GM23338 (cell line): ENCODE measurements at regions not wholly inside any gene's neighbourhood (a gene's known extent, or its start where the extent isn't known, plus 50 kb on each side); places are given as distances from the start of the nearest gene placed in this dataset.

Experiments used
- ATAC-seq: fragments of 200-7000 bp; cut with Tn5 transposase; 3 replicates; pipeline ENCODE4 v1.9.1; 2020
- DNase-seq: peaks from one replicate; pipeline ENCODE4 v3.0.0-alpha.2; 2015; ENCODE audit warnings: low spot score
- H2AFZ ChIP-seq: fragments of 200-600 bp; sonication (generic); 2 replicates; pipeline ENCODE4 v1.8.0; 2016; ENCODE audit warnings: antibody characterized with exemption, mild to moderate bottlenecking, moderate library complexity
- H3F3A ChIP-seq: fragments of 200-600 bp; sonication (generic); replicated peaks from 2 replicates; pipeline ENCODE4 v1.8.0; 2017; ENCODE audit warnings: antibody characterized with exemption, mixed run types, low read depth
- H3K27ac ChIP-seq: fragments of 200-600 bp; sonication (generic); 2 replicates; pipeline ENCODE4 v1.6.1; 2016; ENCODE audit warnings: low read depth
- H3K27me3 ChIP-seq: fragments of 200-600 bp; sonication (generic); 2 replicates; pipeline ENCODE4 v1.8.0; 2016; ENCODE audit warnings: mild to moderate bottlenecking, mixed run types, moderate library complexity; ENCODE audit not compliant: insufficient read depth
- H3K36me3 ChIP-seq: fragments of 200-600 bp; sonication (generic); 2 replicates; pipeline ENCODE4 v1.8.0; 2016; ENCODE audit warnings: mild to moderate bottlenecking; ENCODE audit not compliant: insufficient read depth
- H3K4me1 ChIP-seq: fragments of 200-600 bp; sonication (generic); 2 replicates; pipeline ENCODE4 v1.8.0; 2016; ENCODE audit warnings: mild to moderate bottlenecking, moderate library complexity; ENCODE audit not compliant: insufficient read depth
- H3K4me2 ChIP-seq: fragments of 200-600 bp; sonication (generic); 2 replicates; pipeline ENCODE4 v1.7.1; 2017; ENCODE audit warnings: mixed run types
- H3K4me3 ChIP-seq: fragments of 200-600 bp; sonication (generic); 2 replicates; pipeline ENCODE4 v1.6.1; 2016; ENCODE audit warnings: mixed run types
- H3K79me2 ChIP-seq: fragments of 200-600 bp; sonication (generic); replicated peaks from 2 replicates; pipeline ENCODE4 v1.8.0; 2017; ENCODE audit warnings: mild to moderate bottlenecking; ENCODE audit not compliant: insufficient read depth
- H3K9me2 ChIP-seq: fragments of 200-600 bp; sonication (generic); 2 replicates; pipeline ENCODE4 v1.8.0; 2017; ENCODE audit not compliant: insufficient read depth
- H4K20me1 ChIP-seq: fragments of 200-600 bp; sonication (generic); replicated peaks from 2 replicates; pipeline ENCODE4 v1.8.0; 2017; ENCODE audit warnings: mild to moderate bottlenecking; ENCODE audit not compliant: insufficient read depth
- H3K27ac Mint-ChIP-seq: 2 replicates; pipeline ENCODE4 v1.8.0; 2020; ENCODE audit warnings: inconsistent platforms, mild to moderate bottlenecking, moderate library complexity, mixed read lengths
- H3K27me3 Mint-ChIP-seq: 3 replicates; pipeline ENCODE4 v1.8.0; 2022; ENCODE audit warnings: low read depth, mild to moderate bottlenecking, moderate library complexity, mixed read lengths, inconsistent platforms; ENCODE audit not compliant: insufficient read depth, poor library complexity
- H3K36me3 Mint-ChIP-seq: 3 replicates; pipeline ENCODE4 v1.8.0; 2021; ENCODE audit warnings: low read depth, mild to moderate bottlenecking, inconsistent platforms, moderate library complexity, mixed read lengths
- H3K4me1 Mint-ChIP-seq: 3 replicates; pipeline ENCODE4 v1.8.0; 2020; ENCODE audit warnings: mild to moderate bottlenecking, inconsistent platforms, mixed read lengths
- H3K4me3 Mint-ChIP-seq: 3 replicates; pipeline ENCODE4 v1.8.0; 2021; ENCODE audit warnings: moderate library complexity, mild to moderate bottlenecking, inconsistent platforms, mixed read lengths
- H3K9me3 Mint-ChIP-seq: 3 replicates; pipeline ENCODE4 v1.8.0; 2020; ENCODE audit warnings: moderate library complexity, mild to moderate bottlenecking, inconsistent platforms, mixed read lengths
- CREB1 ChIP-seq: fragments of 250-450 bp; sonication (Bioruptor Pico); IDR thresholded peaks from 2 replicates; pipeline ENCODE4 v1.5.0; 2020; ENCODE audit warnings: low read depth, mild to moderate bottlenecking, moderate library complexity
- EZH2 ChIP-seq: fragments of 200-600 bp; sonication (generic); IDR thresholded peaks from one replicate; pipeline ENCODE4 v1.8.0; 2017; ENCODE audit warnings: antibody characterized with exemption, mild to moderate bottlenecking, low read depth; ENCODE audit not compliant: unreplicated experiment
- JUNB ChIP-seq: IDR thresholded peaks from one replicate; pipeline ENCODE4 v1.6.1; 2016; ENCODE audit warnings: antibody characterized with exemption; ENCODE audit not compliant: unreplicated experiment
- NANOG ChIP-seq: IDR thresholded peaks from 2 replicates; pipeline ENCODE4 v1.6.1; 2016; ENCODE audit warnings: antibody characterized with exemption, borderline replicate concordance
- STAT1 ChIP-seq: IDR thresholded peaks from one replicate; pipeline ENCODE4 v1.6.1; 2016; ENCODE audit warnings: antibody characterized with exemption; ENCODE audit not compliant: unreplicated experiment
- ZNF331 ChIP-seq: fragments of 250-450 bp; sonication (Bioruptor Pico); IDR thresholded peaks from 2 replicates; pipeline ENCODE4 v1.5.0; 2020; ENCODE audit warnings: low read depth, mild to moderate bottlenecking, moderate library complexity
- TF ChIP-seq, protein P1 (sequence below): fragments of 250-450 bp; sonication (Bioruptor Pico); IDR thresholded peaks from 2 replicates; pipeline ENCODE4 v1.5.0; 2020; ENCODE audit warnings: mild to moderate bottlenecking, moderate library complexity
- TF ChIP-seq, protein P2 (sequence below): IDR thresholded peaks from 2 replicates; pipeline ENCODE4 v1.6.1; 2016; ENCODE audit warnings: antibody characterized with exemption

DNA sequence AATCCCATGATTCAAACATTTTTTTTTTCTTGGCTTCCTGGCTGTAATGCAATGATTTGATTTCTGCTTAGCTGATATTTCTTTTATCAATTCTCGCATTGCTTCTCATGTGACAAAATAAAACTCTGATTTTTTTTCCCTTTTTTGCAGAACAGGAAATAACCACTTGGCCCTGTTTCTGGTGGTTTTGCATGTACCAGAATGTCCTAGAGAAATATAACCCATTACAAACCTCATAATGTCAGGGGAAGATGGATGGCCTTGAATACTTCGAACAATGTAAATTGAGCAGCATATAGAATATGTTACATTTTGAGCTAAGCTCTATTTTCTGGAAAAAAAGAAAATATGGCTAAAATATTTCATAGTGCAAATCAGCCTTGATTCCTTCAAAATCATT lies 275.6 kb downstream of the RAP2B start (continued):
- TF ChIP-seq, protein P1, sequence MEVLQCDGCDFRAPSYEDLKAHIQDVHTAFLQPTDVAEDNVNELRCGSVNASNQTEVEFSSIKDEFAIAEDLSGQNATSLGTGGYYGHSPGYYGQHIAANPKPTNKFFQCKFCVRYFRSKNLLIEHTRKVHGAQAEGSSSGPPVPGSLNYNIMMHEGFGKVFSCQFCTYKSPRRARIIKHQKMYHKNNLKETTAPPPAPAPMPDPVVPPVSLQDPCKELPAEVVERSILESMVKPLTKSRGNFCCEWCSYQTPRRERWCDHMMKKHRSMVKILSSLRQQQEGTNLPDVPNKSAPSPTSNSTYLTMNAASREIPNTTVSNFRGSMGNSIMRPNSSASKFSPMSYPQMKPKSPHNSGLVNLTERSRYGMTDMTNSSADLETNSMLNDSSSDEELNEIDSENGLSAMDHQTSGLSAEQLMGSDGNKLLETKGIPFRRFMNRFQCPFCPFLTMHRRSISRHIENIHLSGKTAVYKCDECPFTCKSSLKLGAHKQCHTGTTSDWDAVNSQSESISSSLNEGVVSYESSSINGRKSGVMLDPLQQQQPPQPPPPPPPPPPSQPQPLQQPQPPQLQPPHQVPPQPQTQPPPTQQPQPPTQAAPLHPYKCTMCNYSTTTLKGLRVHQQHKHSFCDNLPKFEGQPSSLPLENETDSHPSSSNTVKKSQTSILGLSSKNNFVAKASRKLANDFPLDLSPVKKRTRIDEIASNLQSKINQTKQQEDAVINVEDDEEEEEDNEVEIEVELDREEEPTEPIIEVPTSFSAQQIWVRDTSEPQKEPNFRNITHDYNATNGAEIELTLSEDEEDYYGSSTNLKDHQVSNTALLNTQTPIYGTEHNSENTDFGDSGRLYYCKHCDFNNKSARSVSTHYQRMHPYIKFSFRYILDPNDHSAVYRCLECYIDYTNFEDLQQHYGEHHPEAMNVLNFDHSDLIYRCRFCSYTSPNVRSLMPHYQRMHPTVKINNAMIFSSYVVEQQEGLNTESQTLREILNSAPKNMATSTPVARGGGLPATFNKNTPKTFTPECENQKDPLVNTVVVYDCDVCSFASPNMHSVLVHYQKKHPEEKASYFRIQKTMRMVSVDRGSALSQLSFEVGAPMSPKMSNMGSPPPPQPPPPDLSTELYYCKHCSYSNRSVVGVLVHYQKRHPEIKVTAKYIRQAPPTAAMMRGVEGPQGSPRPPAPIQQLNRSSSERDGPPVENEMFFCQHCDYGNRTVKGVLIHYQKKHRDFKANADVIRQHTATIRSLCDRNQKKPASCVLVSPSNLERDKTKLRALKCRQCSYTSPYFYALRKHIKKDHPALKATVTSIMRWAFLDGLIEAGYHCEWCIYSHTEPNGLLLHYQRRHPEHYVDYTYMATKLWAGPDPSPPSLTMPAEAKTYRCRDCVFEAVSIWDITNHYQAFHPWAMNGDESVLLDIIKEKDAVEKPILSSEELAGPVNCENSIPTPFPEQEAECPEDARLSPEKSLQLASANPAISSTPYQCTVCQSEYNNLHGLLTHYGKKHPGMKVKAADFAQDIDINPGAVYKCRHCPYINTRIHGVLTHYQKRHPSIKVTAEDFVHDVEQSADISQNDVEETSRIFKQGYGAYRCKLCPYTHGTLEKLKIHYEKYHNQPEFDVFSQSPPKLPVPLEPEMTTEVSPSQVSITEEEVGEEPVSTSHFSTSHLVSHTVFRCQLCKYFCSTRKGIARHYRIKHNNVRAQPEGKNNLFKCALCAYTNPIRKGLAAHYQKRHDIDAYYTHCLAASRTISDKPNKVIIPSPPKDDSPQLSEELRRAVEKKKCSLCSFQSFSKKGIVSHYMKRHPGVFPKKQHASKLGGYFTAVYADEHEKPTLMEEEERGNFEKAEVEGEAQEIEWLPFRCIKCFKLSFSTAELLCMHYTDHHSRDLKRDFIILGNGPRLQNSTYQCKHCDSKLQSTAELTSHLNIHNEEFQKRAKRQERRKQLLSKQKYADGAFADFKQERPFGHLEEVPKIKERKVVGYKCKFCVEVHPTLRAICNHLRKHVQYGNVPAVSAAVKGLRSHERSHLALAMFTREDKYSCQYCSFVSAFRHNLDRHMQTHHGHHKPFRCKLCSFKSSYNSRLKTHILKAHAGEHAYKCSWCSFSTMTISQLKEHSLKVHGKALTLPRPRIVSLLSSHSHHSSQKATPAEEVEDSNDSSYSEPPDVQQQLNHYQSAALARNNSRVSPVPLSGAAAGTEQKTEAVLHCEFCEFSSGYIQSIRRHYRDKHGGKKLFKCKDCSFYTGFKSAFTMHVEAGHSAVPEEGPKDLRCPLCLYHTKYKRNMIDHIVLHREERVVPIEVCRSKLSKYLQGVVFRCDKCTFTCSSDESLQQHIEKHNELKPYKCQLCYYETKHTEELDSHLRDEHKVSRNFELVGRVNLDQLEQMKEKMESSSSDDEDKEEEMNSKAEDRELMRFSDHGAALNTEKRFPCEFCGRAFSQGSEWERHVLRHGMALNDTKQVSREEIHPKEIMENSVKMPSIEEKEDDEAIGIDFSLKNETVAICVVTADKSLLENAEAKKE (CRISPR knock-in tag): no peak
- TF ChIP-seq, protein P2, sequence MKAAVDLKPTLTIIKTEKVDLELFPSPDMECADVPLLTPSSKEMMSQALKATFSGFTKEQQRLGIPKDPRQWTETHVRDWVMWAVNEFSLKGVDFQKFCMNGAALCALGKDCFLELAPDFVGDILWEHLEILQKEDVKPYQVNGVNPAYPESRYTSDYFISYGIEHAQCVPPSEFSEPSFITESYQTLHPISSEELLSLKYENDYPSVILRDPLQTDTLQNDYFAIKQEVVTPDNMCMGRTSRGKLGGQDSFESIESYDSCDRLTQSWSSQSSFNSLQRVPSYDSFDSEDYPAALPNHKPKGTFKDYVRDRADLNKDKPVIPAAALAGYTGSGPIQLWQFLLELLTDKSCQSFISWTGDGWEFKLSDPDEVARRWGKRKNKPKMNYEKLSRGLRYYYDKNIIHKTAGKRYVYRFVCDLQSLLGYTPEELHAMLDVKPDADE: no peak
- TF ChIP-seq EZH2: no peak
- no peak for TF ChIP-seq CREB1
- no peak for TF ChIP-seq NANOG
- TF ChIP-seq STAT1: no peak
- no peak for TF ChIP-seq JUNB

DNA sequence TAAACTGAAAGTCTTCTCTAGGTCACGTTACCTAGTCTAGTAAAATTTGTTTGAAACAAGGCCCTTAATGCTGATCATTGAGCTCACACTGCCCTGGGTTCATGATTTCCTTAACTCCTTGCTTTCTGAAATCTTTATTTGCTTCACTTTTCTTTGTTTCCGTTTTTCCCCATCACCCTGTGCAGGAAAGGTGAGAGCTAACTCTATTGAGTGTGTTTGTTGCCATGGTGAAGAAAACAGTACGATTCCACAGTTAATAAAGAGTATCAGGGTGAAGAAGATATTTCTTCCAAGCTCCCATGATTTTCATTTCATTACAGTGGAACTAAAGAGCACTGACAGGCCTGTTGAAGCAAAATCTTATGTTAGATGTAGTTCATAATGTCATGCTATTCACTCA lies 276.2 kb downstream of the RAP2B start:
- DNase-seq (no peak), ATAC-seq (no peak)
- Histone ChIP-seq H3K36me3 (no peaks in the 10 kb centered on the region), H3K27ac (no peak overlapping the region), H3K79me2 (no peaks in the 10 kb centered on the region), H3K27me3 (no peaks in the 10 kb centered on the region), H3K4me2 (no peak overlapping the region), H4K20me1 (no peaks in the 10 kb centered on the region), H2AFZ (peak overlapping the region; percentile 28; the same call in 1 of the 2 replicates), H3K4me3 (no peak overlapping the region), H3F3A (no peaks in the 10 kb centered on the region), H3K9me2 (no peaks in the 10 kb centered on the region), H3K4me1 (peaks cover 14% of the 10 kb centered on the region)
- TF ChIP-seq STAT1: no peak
- no peak for TF ChIP-seq ZNF331 (CRISPR knock-in tag)
- TF ChIP-seq, protein P2: no peak
- TF ChIP-seq NANOG: no peak
- Mint-ChIP-seq H3K27me3 (no peaks in the 10 kb centered on the region), H3K36me3 (no peaks in the 10 kb centered on the region), H3K27ac (no peak overlapping the region; the same call in 1 of the 2 replicates), H3K9me3 (no peaks in the 10 kb centered on the region), H3K4me1 (peaks cover 29% of the 10 kb centered on the region), H3K4me3 (no peak overlapping the region)
